Trophoblast cell (in vitro differentiated cells and primary cell): ENCODE measurements at regions not wholly inside any gene's neighbourhood (a gene's known extent, or its start where the extent isn't known, plus 50 kb on each side); places are given as distances from the start of the nearest gene placed in this dataset.
"Not testable (repeated sequence)": the region's sequence is repeated elsewhere in the genome, so short reads cannot be mapped to it uniquely, and the experiment has no call there.

Source experiments
- DNase-seq, 2 donors: peaks; one replicate each; pipeline ENCODE4 v3.0.0-alpha.2; 2016
- H2AFZ ChIP-seq: 2 replicates; pipeline ENCODE4 v1.6.1; 2013; ENCODE audit warnings: low read length, moderate library complexity, mild to moderate bottlenecking; ENCODE audit not compliant: insufficient read depth, poor library complexity
- H2AK5ac ChIP-seq: 2 replicates; pipeline ENCODE4 v1.6.1; 2013; ENCODE audit warnings: mild to moderate bottlenecking, low read length
- H2BK120ac ChIP-seq: 2 replicates; pipeline ENCODE4 v1.6.1; 2013; ENCODE audit warnings: low read length, mild to moderate bottlenecking, moderate library complexity; ENCODE audit not compliant: insufficient read depth, poor library complexity
- H2BK12ac ChIP-seq: 2 replicates; pipeline ENCODE4 v1.6.1; 2013; ENCODE audit warnings: mild to moderate bottlenecking, low read length, moderate library complexity
- H2BK5ac ChIP-seq: 2 replicates; pipeline ENCODE4 v1.6.1; 2013; ENCODE audit warnings: low read length, low read depth, moderate library complexity, mild to moderate bottlenecking; ENCODE audit not compliant: poor library complexity
- H3K14ac ChIP-seq: 2 replicates; pipeline ENCODE4 v1.6.1; 2013; ENCODE audit warnings: mild to moderate bottlenecking, low read length
- H3K18ac ChIP-seq: 2 replicates; pipeline ENCODE4 v1.6.1; 2013; ENCODE audit warnings: mild to moderate bottlenecking, low read length
- H3K23ac ChIP-seq: 2 replicates; pipeline ENCODE4 v1.6.1; 2013; ENCODE audit warnings: low read length
- H3K27ac ChIP-seq: 2 replicates; pipeline ENCODE4 v1.5.1; 2013; ENCODE audit warnings: low read depth, mild to moderate bottlenecking, inconsistent platforms, low read length, moderate library complexity
- H3K27me3 ChIP-seq: 2 replicates; pipeline ENCODE4 v1.6.1; 2013; ENCODE audit warnings: inconsistent platforms, mild to moderate bottlenecking, low read length, moderate library complexity; ENCODE audit not compliant: insufficient read depth
- H3K36me3 ChIP-seq, 2 experiments: 1 replicate in 1 of 2; 2 replicates in 1 of 2; pipeline ENCODE4 v1.6.1; 2013; ENCODE audit warnings: low read length in 2 of 2, mild to moderate bottlenecking in 2 of 2, moderate library complexity in 1 of 2; ENCODE audit not compliant: insufficient read depth in 2 of 2, control insufficient read depth in 1 of 2
- H3K4ac ChIP-seq: 2 replicates; pipeline ENCODE4 v1.6.1; 2013; ENCODE audit warnings: low read depth, mild to moderate bottlenecking, low read length, moderate library complexity
- H3K4me1 ChIP-seq, 2 experiments: 1 replicate in 1 of 2; 2 replicates in 1 of 2; pipeline ENCODE4 v1.6.1; 2013; ENCODE audit warnings: low read length in 2 of 2, mild to moderate bottlenecking in 2 of 2, moderate library complexity in 1 of 2; ENCODE audit not compliant: insufficient read depth in 2 of 2, control insufficient read depth in 1 of 2
- H3K4me2 ChIP-seq: 2 replicates; pipeline ENCODE4 v1.6.1; 2013; ENCODE audit warnings: inconsistent platforms, mild to moderate bottlenecking, low read length, moderate library complexity
- H3K4me3 ChIP-seq: 2 replicates; pipeline ENCODE4 v1.5.1; 2013; ENCODE audit warnings: mild to moderate bottlenecking, low read depth, low read length, inconsistent platforms
- H3K79me1 ChIP-seq: one replicate; pipeline ENCODE4 v1.6.1; 2013; ENCODE audit warnings: low read length
- H3K79me2 ChIP-seq: 2 replicates; pipeline ENCODE4 v1.6.1; 2013; ENCODE audit warnings: low read length, mild to moderate bottlenecking; ENCODE audit not compliant: control insufficient read depth, insufficient read depth, poor library complexity
- H3K9ac ChIP-seq: 2 replicates; pipeline ENCODE4 v1.6.1; 2013; ENCODE audit warnings: mild to moderate bottlenecking, low read length
- H3K9me3 ChIP-seq: 2 replicates; pipeline ENCODE4 v1.6.1; 2013; ENCODE audit warnings: low read depth, mild to moderate bottlenecking, control low read depth, inconsistent platforms, low read length; ENCODE audit not compliant: insufficient read depth
- H4K12ac ChIP-seq: 2 replicates; pipeline ENCODE4 v1.6.1; 2013; ENCODE audit warnings: low read depth, mild to moderate bottlenecking, low read length, moderate library complexity
- H4K8ac ChIP-seq: 2 replicates; pipeline ENCODE4 v1.6.1; 2013; ENCODE audit warnings: low read depth, mild to moderate bottlenecking, low read length, moderate library complexity
- H4K91ac ChIP-seq: one replicate; pipeline ENCODE4 v1.6.1; 2013; ENCODE audit warnings: low read depth, mild to moderate bottlenecking, low read length, moderate library complexity
- WGBS: extraction: QIAGEN DNeasy Blood & Tissue Kit; methylation state at CpG from one replicate; pipeline ENCODE4 v1.1.7; 2013; ENCODE audit warnings: missing lambda C conversion rate; ENCODE audit not compliant: insufficient read length, insufficient coverage; ENCODE audit errors: extremely low coverage; 5-methylcytosine and 5-hydroxymethylcytosine counted together

- no peak overlapping the region for H2BK12ac ChIP-seq
- H3K27ac ChIP-seq: no peak overlapping the region
- H4K8ac ChIP-seq: no peak overlapping the region
- no peaks in the 10 kb centered on the region for H3K36me3 ChIP-seq
- H3K9me3 ChIP-seq: no peaks in the 10 kb centered on the region
- no peak overlapping the region for H3K4me3 ChIP-seq
- no peak overlapping the region for H4K91ac ChIP-seq
- no peak overlapping the region for H2AK5ac ChIP-seq
- no peak overlapping the region for H2BK5ac ChIP-seq
- no peak overlapping the region for H3K9ac ChIP-seq
- WGBS: no CpG with 5 or more reads among the region's 4 CpGs
- no peak overlapping the region for H4K12ac ChIP-seq
- no peak overlapping the region for H3K14ac ChIP-seq
- no peaks in the 10 kb centered on the region for H3K79me2 ChIP-seq
- peaks cover 0 to 7% of the 10 kb centered on the region in 2 experiments for H3K4me1 ChIP-seq
- H2BK120ac ChIP-seq: no peak overlapping the region
- no peak overlapping the region for H2AFZ ChIP-seq
- H3K4me2 ChIP-seq: no peak overlapping the region
- H3K18ac ChIP-seq: no peak overlapping the region
- no peaks in the 10 kb centered on the region for H3K27me3 ChIP-seq
- H3K79me1 ChIP-seq: peaks cover 2% of the 10 kb centered on the region
- no peak overlapping the region for H3K23ac ChIP-seq
- H3K4ac ChIP-seq: no peak overlapping the region
- no peak for DNase-seq
These were observed 68.0 kb upstream of the ZNF157 start for GRCh38 chrX:47302396-47302795.

- H3K18ac ChIP-seq, H4K12ac ChIP-seq, H3K4me2 ChIP-seq, H3K4ac ChIP-seq, H3K79me2 ChIP-seq, H4K91ac ChIP-seq, DNase-seq, H2BK5ac ChIP-seq, H3K27ac ChIP-seq, H3K9me3 ChIP-seq, H3K9ac ChIP-seq, H4K8ac ChIP-seq, H3K79me1 ChIP-seq, H2AK5ac ChIP-seq, H3K23ac ChIP-seq, H2BK120ac ChIP-seq, H3K14ac ChIP-seq, H3K4me3 ChIP-seq, H2BK12ac ChIP-seq, H3K4me1 ChIP-seq, H3K27me3 ChIP-seq, H3K36me3 ChIP-seq, H2AFZ ChIP-seq: not testable (repeated sequence)
- WGBS: no CpG with 5 or more reads among the region's 7 CpGs
These were observed 63.8 kb upstream of the ZNF157 start for GRCh38 chrX:47306471-47307023.

GRCh38 chrX:47311932-47312774 lies 58.2 kb upstream of the ZNF157 start:
- no CpG with 5 or more reads among the region's 19 CpGs for WGBS
- no peak overlapping the region for H3K18ac ChIP-seq
- H3K9ac ChIP-seq: no peak overlapping the region
- no peak overlapping the region for H3K4ac ChIP-seq
- no peak overlapping the region for H2BK120ac ChIP-seq
- peak; percentile 55 to 68 for DNase-seq
- H2BK5ac ChIP-seq: no peak overlapping the region
- H3K4me1 ChIP-seq: peaks cover 2 to 3% of the 10 kb centered on the region in 2 experiments
- H2AK5ac ChIP-seq: no peak overlapping the region
- no peak overlapping the region for H4K8ac ChIP-seq
- H3K23ac ChIP-seq: no peak overlapping the region
- no peak overlapping the region for H3K4me3 ChIP-seq
- no peak overlapping the region for H2BK12ac ChIP-seq
- no peaks in the 10 kb centered on the region for H3K36me3 ChIP-seq
- no peak overlapping the region for H3K27ac ChIP-seq
- H2AFZ ChIP-seq: no peak overlapping the region
- H4K91ac ChIP-seq: peak overlapping the region; percentile 47
- H3K79me2 ChIP-seq: no peaks in the 10 kb centered on the region
- H3K4me2 ChIP-seq: no peak overlapping the region
- H4K12ac ChIP-seq: peak overlapping the region; percentile 70
- H3K27me3 ChIP-seq: no peaks in the 10 kb centered on the region
- no peak overlapping the region for H3K14ac ChIP-seq
- no peaks in the 10 kb centered on the region for H3K79me1 ChIP-seq
- H3K9me3 ChIP-seq: no peaks in the 10 kb centered on the region

- no peak overlapping the region for H4K12ac ChIP-seq
- no peak for DNase-seq
- no peak overlapping the region for H3K14ac ChIP-seq
- H3K27me3 ChIP-seq: no peaks in the 10 kb centered on the region
- H3K4ac ChIP-seq: no peak overlapping the region
- H2BK12ac ChIP-seq: no peak overlapping the region
- WGBS: no CpG with 5 or more reads among the region's 5 CpGs
- no peak overlapping the region for H4K8ac ChIP-seq
- H2BK5ac ChIP-seq: no peak overlapping the region
- no peak overlapping the region for H2BK120ac ChIP-seq
- no peak overlapping the region for H3K27ac ChIP-seq
- H3K36me3 ChIP-seq: no peaks in the 10 kb centered on the region
- H2AFZ ChIP-seq: no peak overlapping the region
- no peak overlapping the region for H3K9ac ChIP-seq
- H3K79me2 ChIP-seq: no peaks in the 10 kb centered on the region
- no peaks in the 10 kb centered on the region for H3K79me1 ChIP-seq
- H3K4me1 ChIP-seq: peaks cover 2 to 3% of the 10 kb centered on the region in 2 experiments
- H3K4me3 ChIP-seq: no peak overlapping the region
- H3K9me3 ChIP-seq: no peaks in the 10 kb centered on the region
- no peak overlapping the region for H3K18ac ChIP-seq
- no peak overlapping the region for H4K91ac ChIP-seq
- H3K4me2 ChIP-seq: no peak overlapping the region
- no peak overlapping the region for H2AK5ac ChIP-seq
- H3K23ac ChIP-seq: no peak overlapping the region
These were observed 57.3 kb upstream of the ZNF157 start for GRCh38 chrX:47313056-47313455.
